CD4-positive, alpha-beta T cell treated with Interleukin-15 for 4 hours (primary cell): ENCODE measurements at regions not wholly inside any gene's neighbourhood (a gene's known extent, or its start where the extent isn't known, plus 50 kb on each side); places are given as distances from the start of the nearest gene placed in this dataset.

Experiments
- DNase-seq: peaks from one replicate; pipeline ENCODE4 v3.0.0-alpha.2; 2020; ENCODE audit warnings: low spot score

- no peak for DNase-seq
Observed at GRCh38 chr6:18763086-18763485, 375.9 kb downstream of the RNF144B start.

GRCh38 chr6:18784794-18785193, 397.6 kb downstream of the RNF144B start:
- DNase-seq: no peak

GRCh38 chr6:18785810-18786490, 398.8 kb downstream of the RNF144B start:
- DNase-seq: no peak

GRCh38 chr6:18792866-18793265, 405.7 kb downstream of the RNF144B start:
- no peak for DNase-seq

- no peak for DNase-seq
Observed at GRCh38 chr6:18795726-18796125, 408.6 kb downstream of the RNF144B start.

- no peak for DNase-seq
Observed at GRCh38 chr6:18820725-18821124, 433.6 kb downstream of the RNF144B start.

GRCh38 chr6:18823782-18824386, 436.7 kb downstream of the RNF144B start:
- DNase-seq: no peak

- DNase-seq: no peak
Observed at GRCh38 chr6:18829272-18829870, 442.2 kb downstream of the RNF144B start.

- DNase-seq: no peak
Observed at GRCh38 chr6:18835976-18836375, 448.8 kb downstream of the RNF144B start.

- DNase-seq: no peak
Observed at GRCh38 chr6:18837013-18837412, 449.9 kb downstream of the RNF144B start.

GRCh38 chr6:18842534-18842933, 455.4 kb downstream of the RNF144B start:
- no peak for DNase-seq

- DNase-seq: no peak
Observed at GRCh38 chr6:18845896-18846295, 458.7 kb downstream of the RNF144B start.

GRCh38 chr6:18846327-18846726, 459.2 kb downstream of the RNF144B start:
- no peak for DNase-seq

GRCh38 chr6:18861204-18861603, 474.1 kb downstream of the RNF144B start:
- DNase-seq: no peak

- no peak for DNase-seq
Observed at GRCh38 chr6:18883268-18883667, 496.1 kb downstream of the RNF144B start.

- no peak for DNase-seq
Observed at GRCh38 chr6:18883851-18884250, 496.7 kb downstream of the RNF144B start.

- no peak for DNase-seq
Observed at GRCh38 chr6:18893540-18894269, 506.6 kb downstream of the RNF144B start.

GRCh38 chr6:18897350-18897749, 510.2 kb downstream of the RNF144B start:
- DNase-seq: no peak

GRCh38 chr6:18904681-18905080, 517.5 kb downstream of the RNF144B start:
- DNase-seq: no peak

GRCh38 chr6:18920701-18921100, 533.6 kb downstream of the RNF144B start:
- DNase-seq: no peak

GRCh38 chr6:18931086-18931485, 543.9 kb downstream of the RNF144B start:
- no peak for DNase-seq

- no peak for DNase-seq
Observed at GRCh38 chr6:18958146-18958545, 571.0 kb downstream of the RNF144B start.

GRCh38 chr6:18961566-18961965, 574.4 kb downstream of the RNF144B start:
- DNase-seq: no peak
